IMR-90 (cell line): ENCODE measurements at regions not wholly inside any gene's neighbourhood (a gene's known extent, or its start where the extent isn't known, plus 50 kb on each side); places are given as distances from the start of the nearest gene placed in this dataset.

ENCODE experiments used
- ATAC-seq: fragments of 200-7000 bp; cut with Tn5 transposase; 2 replicates; pipeline ENCODE4 v1.9.1; 2020; ENCODE audit warnings: low read depth, mild to moderate bottlenecking, moderate library complexity
- BruUV-seq: library from RNA; stranded (reverse); fragments of 400-500 nt; replicated peaks from 2 replicates; lab custom pipeline; 2021; lab: Mats Ljungman, UMichigan
- CTCF ChIA-PET: fragments of 300-600 bp; formaldehyde crosslinking; extraction: SDS; loops from one replicate; lab custom pipeline; 2021; ENCODE audit warnings: antibody characterized with exemption; lab: Yijun Ruan, JAX
- POLR2A ChIA-PET: fragments of 300-600 bp; sonication (Branson Sonifier 250); formaldehyde crosslinking; loops from one replicate; lab custom pipeline; 2022; ENCODE audit warnings: antibody characterized with exemption; ENCODE audit not compliant: unreplicated experiment; lab: Charles Lee
- DNase-seq: peaks from one replicate; pipeline ENCODE4 v3.0.0; 2013
- H2AFZ ChIP-seq: replicated peaks from 2 replicates; pipeline ENCODE3; 2013; ENCODE audit warnings: low read length, mild to moderate bottlenecking; ENCODE audit not compliant: poor library complexity
- H2AK5ac ChIP-seq: 2 replicates; pipeline ENCODE4 v1.6.1; 2013; ENCODE audit warnings: low read depth, low read length, inconsistent platforms
- H2AK9ac ChIP-seq: replicated peaks from 2 replicates; pipeline ENCODE3; 2013; ENCODE audit warnings: mild to moderate bottlenecking, low read depth, low read length, moderate library complexity; ENCODE audit not compliant: poor library complexity
- H2BK120ac ChIP-seq: 2 replicates; pipeline ENCODE4 v1.6.1; 2013; ENCODE audit warnings: low read depth, low read length, inconsistent platforms
- H2BK15ac ChIP-seq: 3 replicates; pipeline ENCODE4 v1.6.1; 2013; ENCODE audit warnings: low read depth, low read length, inconsistent platforms
- H2BK20ac ChIP-seq: 2 replicates; pipeline ENCODE4 v1.6.1; 2013; ENCODE audit warnings: low read depth, mild to moderate bottlenecking, inconsistent platforms, low read length, moderate library complexity
- H2BK5ac ChIP-seq: 2 replicates; pipeline ENCODE4 v1.6.1; 2013; ENCODE audit warnings: mild to moderate bottlenecking, low read depth, low read length, inconsistent platforms; ENCODE audit not compliant: poor library complexity, severe bottlenecking
- H3K14ac ChIP-seq: replicated peaks from 2 replicates; pipeline ENCODE4 v1.6.1; 2013; ENCODE audit warnings: low read depth, low read length, inconsistent platforms
- H3K18ac ChIP-seq: 2 replicates; pipeline ENCODE4 v1.6.1; 2013; ENCODE audit warnings: low read depth, low read length, control low read depth
- H3K23ac ChIP-seq: 2 replicates; pipeline ENCODE4 v1.6.1; 2013; ENCODE audit warnings: low read depth, low read length, inconsistent platforms
- H3K27ac ChIP-seq: 2 replicates; pipeline ENCODE4 v1.5.1; 2013; ENCODE audit warnings: mild to moderate bottlenecking, control low read depth, low read length; ENCODE audit not compliant: insufficient read depth
- H3K27me3 ChIP-seq: 2 replicates; pipeline ENCODE4 v1.6.1; 2013; ENCODE audit warnings: low read length; ENCODE audit not compliant: control insufficient read depth, insufficient read depth
- H3K36me3 ChIP-seq: 2 replicates; pipeline ENCODE4 v1.6.1; 2013; ENCODE audit warnings: low read length, mixed read lengths; ENCODE audit not compliant: control insufficient read depth, insufficient read depth
- H3K4ac ChIP-seq: 2 replicates; pipeline ENCODE4 v1.6.1; 2013; ENCODE audit warnings: low read depth, low read length, inconsistent platforms
- H3K4me1 ChIP-seq: 2 replicates; pipeline ENCODE4 v1.6.1; 2013; ENCODE audit warnings: low read length, mixed read lengths; ENCODE audit not compliant: control insufficient read depth, insufficient read depth
- H3K4me2 ChIP-seq: 2 replicates; pipeline ENCODE4 v1.6.1; 2013; ENCODE audit warnings: low read depth, mild to moderate bottlenecking, control low read depth, low read length, moderate library complexity
- H3K4me3 ChIP-seq: 2 replicates; pipeline ENCODE4 v1.5.1; 2013; ENCODE audit warnings: low read depth, mild to moderate bottlenecking, control low read depth, low read length, moderate library complexity; ENCODE audit not compliant: insufficient read depth
- H3K56ac ChIP-seq: 2 replicates; pipeline ENCODE4 v1.6.1; 2013; ENCODE audit warnings: low read length, inconsistent platforms; ENCODE audit not compliant: insufficient read depth; ENCODE audit errors: extremely low read depth
- H3K79me1 ChIP-seq, 2 experiments: 2 replicates each; pipeline ENCODE4 v1.6.1; 2013; ENCODE audit warnings: low read length in 2 of 2, inconsistent platforms in 1 of 2, low read depth in 1 of 2
- H3K9ac ChIP-seq: 2 replicates; pipeline ENCODE4 v1.6.1; 2013; ENCODE audit warnings: low read depth, low read length, control low read depth
- H3K9me1 ChIP-seq: 2 replicates; pipeline ENCODE4 v1.6.1; 2013; ENCODE audit warnings: low read length, inconsistent platforms; ENCODE audit not compliant: insufficient read depth
- H3K9me3 ChIP-seq: 2 replicates; pipeline ENCODE4 v1.6.1; 2013; ENCODE audit warnings: low read length; ENCODE audit not compliant: control insufficient read depth, insufficient read depth
- H4K20me1 ChIP-seq: 2 replicates; pipeline ENCODE4 v1.6.1; 2013; ENCODE audit warnings: low read length, inconsistent platforms; ENCODE audit not compliant: insufficient read depth
- H4K5ac ChIP-seq: 2 replicates; pipeline ENCODE4 v1.6.1; 2013; ENCODE audit warnings: mild to moderate bottlenecking, low read depth, low read length, control low read depth
- H4K8ac ChIP-seq, 2 experiments: 2 replicates each; pipeline ENCODE4 v1.6.1; 2013; ENCODE audit warnings: low read depth in 2 of 2, low read length in 2 of 2, control low read depth in 1 of 2, inconsistent platforms in 1 of 2
- H4K91ac ChIP-seq: 2 replicates; pipeline ENCODE4 v1.6.1; 2013; ENCODE audit warnings: low read depth, low read length, inconsistent platforms; ENCODE audit not compliant: insufficient read depth
- BHLHE40 ChIP-seq: fragments of 150-350 bp; IDR thresholded peaks from 2 replicates; pipeline ENCODE4 v1.6.1; 2016; ENCODE audit warnings: mild to moderate bottlenecking, low read depth, low read length
- MAZ ChIP-seq: IDR thresholded peaks from 2 replicates; pipeline ENCODE4 v1.6.1; 2012; ENCODE audit warnings: low read depth, mild to moderate bottlenecking, low read length, improper control_type of control experiment, moderate library complexity, borderline replicate concordance
- NFE2L2 ChIP-seq: fragments of 150-350 bp; IDR thresholded peaks from 2 replicates; pipeline ENCODE4 v1.6.1; 2016; ENCODE audit warnings: low read depth, mild to moderate bottlenecking, low read length
- WGBS, 2 experiments: methylation state at CpG; one replicate each; pipeline versions ENCODE4 v1.1.5 to v1.1.7; 2013; ENCODE audit warnings: missing lambda C conversion rate in 2 of 2; ENCODE audit not compliant: insufficient read length in 1 of 2; ENCODE audit errors: extremely low coverage in 2 of 2; 5-methylcytosine and 5-hydroxymethylcytosine counted together
- dilution Hi-C: fragments of 300-500 bp; cut with HindIII; formaldehyde crosslinking; loops from one replicate; pipeline ENCODE4 v1.14.3; 2018; ENCODE audit warnings: low sequenced_read_pairs; ENCODE audit not compliant: unreplicated experiment
- in situ Hi-C: fragments of 300-500 bp; cut with MboI; formaldehyde crosslinking; loops from 3 replicates; pipeline ENCODE4 v1.14.3; 2019; ENCODE audit warnings: low sequenced_read_pairs, inconsistent platforms, mixed read lengths
- intact Hi-C: fragments of 100-400 bp; cut with micrococcal nuclease; formaldehyde crosslinking; loops from 2 replicates; pipeline ENCODE4 v1.10.0; 2022
- TF ChIP-seq, protein P1 (sequence below): conservative IDR thresholded peaks from 2 replicates; pipeline ENCODE4 v1.5.1; 2012; ENCODE audit warnings: mild to moderate bottlenecking, low read depth, low read length, improper control_type of control experiment

- no TSS peak for BruUV-seq
- dilution Hi-C loops (no loop called here), in situ Hi-C loops (no loop called here), intact Hi-C loops (no loop called here)
- no peak overlapping the region for H3K27ac ChIP-seq
- no peaks in the 10 kb centered on the region for H3K36me3 ChIP-seq
- H4K20me1 ChIP-seq: no peaks in the 10 kb centered on the region
- no peak overlapping the region for H3K4me3 ChIP-seq
- no peak overlapping the region for H2AK5ac ChIP-seq
- H3K9me1 ChIP-seq: no peaks in the 10 kb centered on the region
- no peak overlapping the region for H2BK5ac ChIP-seq
- no peak for TF ChIP-seq MAZ
- TF ChIP-seq NFE2L2: no peak
- TF ChIP-seq BHLHE40: no peak
- TF ChIP-seq, protein P1, sequence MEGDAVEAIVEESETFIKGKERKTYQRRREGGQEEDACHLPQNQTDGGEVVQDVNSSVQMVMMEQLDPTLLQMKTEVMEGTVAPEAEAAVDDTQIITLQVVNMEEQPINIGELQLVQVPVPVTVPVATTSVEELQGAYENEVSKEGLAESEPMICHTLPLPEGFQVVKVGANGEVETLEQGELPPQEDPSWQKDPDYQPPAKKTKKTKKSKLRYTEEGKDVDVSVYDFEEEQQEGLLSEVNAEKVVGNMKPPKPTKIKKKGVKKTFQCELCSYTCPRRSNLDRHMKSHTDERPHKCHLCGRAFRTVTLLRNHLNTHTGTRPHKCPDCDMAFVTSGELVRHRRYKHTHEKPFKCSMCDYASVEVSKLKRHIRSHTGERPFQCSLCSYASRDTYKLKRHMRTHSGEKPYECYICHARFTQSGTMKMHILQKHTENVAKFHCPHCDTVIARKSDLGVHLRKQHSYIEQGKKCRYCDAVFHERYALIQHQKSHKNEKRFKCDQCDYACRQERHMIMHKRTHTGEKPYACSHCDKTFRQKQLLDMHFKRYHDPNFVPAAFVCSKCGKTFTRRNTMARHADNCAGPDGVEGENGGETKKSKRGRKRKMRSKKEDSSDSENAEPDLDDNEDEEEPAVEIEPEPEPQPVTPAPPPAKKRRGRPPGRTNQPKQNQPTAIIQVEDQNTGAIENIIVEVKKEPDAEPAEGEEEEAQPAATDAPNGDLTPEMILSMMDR: no peak
- no peak overlapping the region for H3K4ac ChIP-seq
- no peaks in the 10 kb centered on the region for H3K79me1 ChIP-seq
- ChIA-PET POLR2A (no interaction called here), CTCF (interaction anchor here (1.1 to 1.7 kb wide), 2 partner anchors 10 to 25 kb away, joined by 3 to 4 read pairs; no protein-coding TSS in a partner anchor)
- no peak overlapping the region for H4K8ac ChIP-seq
- no peak overlapping the region for H3K18ac ChIP-seq
- no peak overlapping the region for H3K4me2 ChIP-seq
- H3K9me3 ChIP-seq: peaks cover 2% of the 10 kb centered on the region; the same call in 1 of the 2 replicates
- H2BK15ac ChIP-seq: no peak overlapping the region
- no peak overlapping the region for H4K5ac ChIP-seq
- no peak overlapping the region for H2BK20ac ChIP-seq
- H3K23ac ChIP-seq: no peak overlapping the region
- H2BK120ac ChIP-seq: no peak overlapping the region
- H2AK9ac ChIP-seq: no peak overlapping the region
- H3K4me1 ChIP-seq: no peaks in the 10 kb centered on the region
- DNase-seq: no peak
- H3K9ac ChIP-seq: no peak overlapping the region
- no peak overlapping the region for H2AFZ ChIP-seq
- no peak overlapping the region for H3K56ac ChIP-seq
- no peak for ATAC-seq
- H4K91ac ChIP-seq: no peak overlapping the region
- no CpG with 5 or more reads among the region's 4 CpGs for WGBS, 2 experiments
- no peak overlapping the region for H3K14ac ChIP-seq
- H3K27me3 ChIP-seq: peaks cover 26% of the 10 kb centered on the region
These were observed 65.3 kb upstream of the NFIB start for GRCh38 chr9:14379280-14379679.
